ENCODE measurements at regions not wholly inside any gene's neighbourhood (a gene's known extent, or its start where the extent isn't known, plus 50 kb on each side); places are given as distances from the start of the nearest gene placed in this dataset.

DNA sequence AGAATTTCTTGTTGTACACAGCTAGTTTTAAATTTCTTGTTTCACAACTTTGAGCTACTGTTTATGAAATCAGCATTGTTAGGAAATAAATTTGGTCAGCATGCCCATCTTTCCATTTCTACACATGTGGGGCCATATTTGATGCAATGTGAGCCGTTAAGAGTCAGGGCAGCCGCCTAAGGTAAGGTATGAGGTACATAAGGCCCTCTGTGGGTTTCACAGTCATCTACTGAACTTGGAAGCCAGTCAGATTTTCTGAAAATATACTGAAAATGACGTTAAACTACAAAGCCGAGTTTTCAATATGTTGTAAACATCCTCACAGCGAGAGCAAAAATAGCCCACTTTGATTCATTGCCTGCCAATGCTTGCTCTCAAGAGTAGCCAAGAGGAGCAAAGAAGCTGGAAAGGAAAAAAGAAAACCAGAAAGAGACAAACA, 94.7 kb upstream of the PDZRN3 start:
- TF ChIP-seq POLR2AphosphoS5 (IDR thresholded peaks at IDR 0.05) (peak; percentile 5 to 28), POLR2A (IDR thresholded peaks at IDR 0.05; ENCODE audit: low read depth) (no peak)
- TF ChIP-seq, protein P1, sequence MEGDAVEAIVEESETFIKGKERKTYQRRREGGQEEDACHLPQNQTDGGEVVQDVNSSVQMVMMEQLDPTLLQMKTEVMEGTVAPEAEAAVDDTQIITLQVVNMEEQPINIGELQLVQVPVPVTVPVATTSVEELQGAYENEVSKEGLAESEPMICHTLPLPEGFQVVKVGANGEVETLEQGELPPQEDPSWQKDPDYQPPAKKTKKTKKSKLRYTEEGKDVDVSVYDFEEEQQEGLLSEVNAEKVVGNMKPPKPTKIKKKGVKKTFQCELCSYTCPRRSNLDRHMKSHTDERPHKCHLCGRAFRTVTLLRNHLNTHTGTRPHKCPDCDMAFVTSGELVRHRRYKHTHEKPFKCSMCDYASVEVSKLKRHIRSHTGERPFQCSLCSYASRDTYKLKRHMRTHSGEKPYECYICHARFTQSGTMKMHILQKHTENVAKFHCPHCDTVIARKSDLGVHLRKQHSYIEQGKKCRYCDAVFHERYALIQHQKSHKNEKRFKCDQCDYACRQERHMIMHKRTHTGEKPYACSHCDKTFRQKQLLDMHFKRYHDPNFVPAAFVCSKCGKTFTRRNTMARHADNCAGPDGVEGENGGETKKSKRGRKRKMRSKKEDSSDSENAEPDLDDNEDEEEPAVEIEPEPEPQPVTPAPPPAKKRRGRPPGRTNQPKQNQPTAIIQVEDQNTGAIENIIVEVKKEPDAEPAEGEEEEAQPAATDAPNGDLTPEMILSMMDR (IDR thresholded peaks at IDR 0.05): no peak
